ENCODE measurements at regions not wholly inside any gene's neighbourhood (a gene's known extent, or its start where the extent isn't known, plus 50 kb on each side); places are given as distances from the start of the nearest gene placed in this dataset.

DNA sequence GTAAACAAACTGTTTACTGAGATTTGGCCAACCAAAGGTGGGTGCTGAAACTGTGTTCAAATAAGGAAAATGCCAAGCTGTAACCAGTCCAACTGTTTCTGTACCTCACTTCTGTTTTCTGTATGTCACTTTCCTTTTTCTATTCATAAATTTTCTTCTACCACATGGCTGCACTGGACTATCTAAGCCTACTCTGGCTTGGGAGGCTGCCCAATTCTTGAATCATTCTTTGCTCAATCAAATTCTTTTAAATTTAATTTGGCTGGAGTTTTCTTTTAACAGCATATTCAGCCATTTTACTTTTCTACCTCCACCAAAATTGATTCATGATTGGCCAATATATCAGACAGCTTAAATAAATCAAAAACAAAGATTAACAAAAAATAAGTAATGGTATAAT is 1575.5 kb upstream of the SPRY2 start:
- Histone ChIP-seq H3K27me3 (ENCODE audit: control insufficient read depth in 2 of 2, insufficient read depth in 2 of 2, low read length in 2 of 2) (no peaks in the 10 kb centered on the region), H3K27ac (ENCODE audit: low read depth in 1 of 2, low read length in 2 of 2) (no peak overlapping the region), H3K9ac (ENCODE audit: insufficient read depth, low read length, poor library complexity, severe bottlenecking) (no peak overlapping the region), H3K79me2 (ENCODE audit: insufficient read depth, low read length) (no peaks in the 10 kb centered on the region), H3K9me3 (replicated peaks in 1 of 2; ENCODE audit: control insufficient read depth in 1 of 2, insufficient read depth in 1 of 2, low read length in 2 of 2) (peaks cover 2 to 4% of the 10 kb centered on the region in 2 donors), H3K4me1 (ENCODE audit: control insufficient read depth in 1 of 2, insufficient read depth in 2 of 2, low read length in 2 of 2) (no peaks in the 10 kb centered on the region), H3K4me3 (replicated peaks in 1 of 3; ENCODE audit: low read depth in 2 of 3, low read length in 3 of 3) (no peak overlapping the region), H2AFZ (ENCODE audit: insufficient read depth, low read depth, low read length, poor library complexity, severe bottlenecking) (no peak overlapping the region), H4K20me1 (ENCODE audit: insufficient read depth, low read length) (no peaks in the 10 kb centered on the region), H3K36me3 (replicated peaks in 1 of 2; ENCODE audit: control insufficient read depth in 1 of 2, insufficient read depth in 2 of 2, low read length in 2 of 2) (no peaks in the 10 kb centered on the region), H3K4me2 (replicated peaks; ENCODE audit: extremely low read depth, low read length, poor library complexity, severe bottlenecking) (no peak overlapping the region)
- Mint-ChIP-seq H3K4me3 (no peak overlapping the region), H3K27me3 (ENCODE audit: low read depth in 3 of 3) (no peaks in the 10 kb centered on the region), H3K9me3 (peaks cover 0 to 9% (median 3%) of the 10 kb centered on the region in 7 donors), H3K36me3 (no peaks in the 10 kb centered on the region), H3K4me1 (no peaks in the 10 kb centered on the region), H3K27ac (no peak overlapping the region)
- no peak for DNase-seq
- intact Hi-C loops (cut with micrococcal nuclease), result no loop called here
- no peak for TF ChIP-seq CTCF (IDR thresholded peaks at IDR 0.05)

DNA sequence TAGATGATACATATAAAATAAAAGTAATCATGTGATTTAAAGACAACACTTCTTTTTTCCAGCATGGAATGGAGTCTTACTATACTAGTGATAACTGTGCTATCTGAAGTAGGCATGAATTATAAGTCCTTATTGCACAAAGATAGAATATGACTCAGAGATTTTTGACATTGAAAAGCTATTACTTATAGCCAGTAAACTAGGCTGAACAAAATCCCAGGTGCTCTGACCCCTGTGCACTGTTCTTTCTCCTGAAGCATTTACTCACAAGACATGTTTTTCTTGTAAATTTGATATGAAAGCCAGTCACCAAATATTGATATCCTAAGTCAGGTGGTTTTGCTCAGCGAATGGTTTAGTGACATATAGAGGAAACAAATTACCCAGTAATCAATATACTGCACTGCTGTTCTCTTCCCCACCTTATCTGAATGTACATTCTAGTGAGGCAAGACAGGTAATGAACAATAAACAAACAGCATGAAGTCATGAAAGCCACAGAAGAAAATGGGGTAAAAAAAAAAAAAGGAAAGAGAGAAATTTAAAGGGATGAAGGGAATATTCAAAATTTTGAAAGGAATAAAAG is 1567.0 kb upstream of the SPRY2 start:
- no peak for TF ChIP-seq CTCF (IDR thresholded peaks at IDR 0.05)
- Histone ChIP-seq H3K9me3 (replicated peaks in 1 of 2; ENCODE audit: control insufficient read depth in 1 of 2, insufficient read depth in 1 of 2, low read length in 2 of 2) (peaks cover 3 to 9% of the 10 kb centered on the region in 2 donors), H3K4me1 (ENCODE audit: control insufficient read depth in 1 of 2, insufficient read depth in 2 of 2, low read length in 2 of 2) (no peaks in the 10 kb centered on the region), H3K36me3 (replicated peaks in 1 of 2; ENCODE audit: control insufficient read depth in 1 of 2, insufficient read depth in 2 of 2, low read length in 2 of 2) (no peaks in the 10 kb centered on the region), H3K79me2 (ENCODE audit: insufficient read depth, low read length) (no peaks in the 10 kb centered on the region), H3K9ac (ENCODE audit: insufficient read depth, low read length, poor library complexity, severe bottlenecking) (no peak overlapping the region), H4K20me1 (ENCODE audit: insufficient read depth, low read length) (no peaks in the 10 kb centered on the region), H3K27ac (ENCODE audit: low read depth in 1 of 2, low read length in 2 of 2) (no peak overlapping the region), H3K4me3 (replicated peaks in 1 of 3; ENCODE audit: low read depth in 2 of 3, low read length in 3 of 3) (no peak overlapping the region), H2AFZ (ENCODE audit: insufficient read depth, low read depth, low read length, poor library complexity, severe bottlenecking) (no peak overlapping the region), H3K4me2 (replicated peaks; ENCODE audit: extremely low read depth, low read length, poor library complexity, severe bottlenecking) (no peak overlapping the region), H3K27me3 (ENCODE audit: control insufficient read depth in 2 of 2, insufficient read depth in 2 of 2, low read length in 2 of 2) (no peaks in the 10 kb centered on the region)
- intact Hi-C loops (cut with micrococcal nuclease), result no loop called here
- Mint-ChIP-seq H3K9me3 (peaks cover 0 to 8% (median 5%) of the 10 kb centered on the region in 7 donors), H3K36me3 (no peaks in the 10 kb centered on the region), H3K4me3 (no peak overlapping the region), H3K4me1 (no peaks in the 10 kb centered on the region), H3K27me3 (ENCODE audit: low read depth in 3 of 3) (peaks cover 0 to 1% (median 0%) of the 10 kb centered on the region in 3 donors), H3K27ac (no peak overlapping the region)
- DNase-seq, result no peak
- no CpG with 5 or more reads among the region's 1 CpG for WGBS (ENCODE audit: insufficient coverage)

All from CD14-positive monocyte (primary cell).